ENCODE measurements at regions not wholly inside any gene's neighbourhood (a gene's known extent, or its start where the extent isn't known, plus 50 kb on each side); places are given as distances from the start of the nearest gene placed in this dataset.

DNA sequence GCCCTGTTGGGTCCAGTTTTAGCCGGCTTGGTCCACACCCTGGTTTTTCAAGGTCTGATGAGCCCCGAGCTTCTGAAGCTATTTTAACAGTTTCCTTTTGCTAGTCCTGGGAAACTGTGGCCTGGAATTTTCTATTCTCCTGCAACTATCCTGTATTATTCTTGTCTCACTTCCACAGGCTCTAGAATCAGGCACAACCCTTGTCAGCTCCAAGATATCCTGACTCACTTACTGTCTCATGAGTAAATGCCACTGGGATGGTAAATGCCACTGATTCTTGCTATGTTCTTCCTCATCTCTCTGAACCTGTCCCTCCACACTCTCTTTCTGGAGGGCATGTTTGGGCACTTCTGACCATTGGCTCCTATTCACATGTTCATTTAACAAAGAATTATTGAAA, 611.5 kb upstream of the IGFBP3 start:
- Histone ChIP-seq H3K4me2 (ENCODE audit: insufficient read depth in 1 of 2, low read depth in 2 of 2, low read length in 2 of 2) (no peak overlapping the region), H2AK5ac (ENCODE audit: low read depth, low read length) (no peak overlapping the region)
- 96% methylated on average over 2 of the region's 2 CpGs; no CpG with 5 or more reads in 1 of the 2 experiments for WGBS, 2 experiments (ENCODE audit: extremely low coverage in 1 of 2, insufficient coverage in 1 of 2, insufficient read length in 1 of 2, insufficient replicate concordance in 2 of 2, low coverage in 1 of 2, low lambda C conversion rate in 2 of 2, missing lambda C conversion rate in 1 of 2)

More for the DNA sequence above, 611.5 kb upstream of the IGFBP3 start:
- Histone ChIP-seq H2BK5ac (ENCODE audit: low read depth, low read length) (no peak overlapping the region), H3K4ac (replicated peaks; ENCODE audit: insufficient read length, low read depth, low read length) (no peak overlapping the region), H2AFZ (ENCODE audit: low read length) (no peak overlapping the region), H2BK12ac (ENCODE audit: low read depth, low read length) (no peak overlapping the region), H3K4me3 (ENCODE audit: extremely low read depth in 1 of 4, insufficient read depth in 2 of 4, low read depth in 3 of 4, low read length in 4 of 4) (no peak overlapping the region), H3K9me3 (ENCODE audit: insufficient read depth in 2 of 2, low read depth in 1 of 2, low read length in 1 of 2) (peaks cover 4 to 12% of the 10 kb centered on the region in 2 experiments; a peak in 3 of 4 replicates), H3K14ac (ENCODE audit: insufficient read length) (no peak overlapping the region), H3K56ac (replicated peaks; ENCODE audit: insufficient read length, low read depth, low read length) (no peak overlapping the region), H2BK20ac (ENCODE audit: low read length) (no peak overlapping the region), H2BK120ac (replicated peaks; ENCODE audit: low read depth, low read length) (no peak overlapping the region), H3K4me1 (replicated peaks in 1 of 4; ENCODE audit: control insufficient read depth in 3 of 4, insufficient read depth in 4 of 4, low read length in 3 of 4) (peaks cover 0 to 11% (median 4%) of the 10 kb centered on the region in 4 experiments; a peak in 3 of 7 replicates), H4K91ac (replicated peaks; ENCODE audit: insufficient read length, low read length) (no peak overlapping the region), H3K9ac (replicated peaks in 1 of 4; ENCODE audit: extremely low read depth in 1 of 4, low read depth in 3 of 4, low read length in 3 of 4) (no peak overlapping the region), H3K27me3 (replicated peaks in 1 of 4; ENCODE audit: control insufficient read depth in 3 of 4, extremely low read depth in 1 of 4, insufficient read depth in 3 of 4, low read length in 3 of 4) (peaks cover 20 to 34% (median 26%) of the 10 kb centered on the region in 4 experiments), H3K36me3 (ENCODE audit: control insufficient read depth in 2 of 4, insufficient read depth in 4 of 4, low read length in 3 of 4) (no peaks in the 10 kb centered on the region), H4K8ac (ENCODE audit: extremely low read depth, insufficient read depth, low read length) (no peak overlapping the region), H4K20me1 (replicated peaks in 1 of 2; ENCODE audit: control insufficient read depth in 1 of 2, insufficient read depth in 2 of 2, low read length in 2 of 2) (no peaks in the 10 kb centered on the region), H3K79me2 (ENCODE audit: control insufficient read depth in 1 of 2, insufficient read depth in 2 of 2, low read length in 2 of 2) (no peaks in the 10 kb centered on the region), H3K18ac (ENCODE audit: extremely low read depth, low read length) (no peak overlapping the region), H3K23me2 (ENCODE audit: low read depth, low read length) (no peaks in the 10 kb centered on the region), H3K79me1 (ENCODE audit: low read depth, low read length) (no peaks in the 10 kb centered on the region), H3K23ac (ENCODE audit: insufficient read length) (no peak overlapping the region), H3K27ac (ENCODE audit: low read depth, low read length) (no peak overlapping the region), H2BK15ac (ENCODE audit: low read length) (no peak overlapping the region), H4K5ac (ENCODE audit: insufficient read length, low read depth, low read length) (no peak overlapping the region)
- DNase-seq (ENCODE audit: low read depth in 1 of 2, low spot score in 2 of 2): no peak
- POLR2A ChIA-PET (ENCODE audit: partially characterized antibody): no interaction called here
- no peak for TF ChIP-seq FOSL1 (IDR thresholded peaks at IDR 0.05; ENCODE audit: insufficient read depth, low read depth, low read length)
- TF ChIP-seq CBX5 (IDR thresholded peaks at IDR 0.05; ENCODE audit: low read depth, low read length): no peak
- TF ChIP-seq NRF1 (IDR thresholded peaks at IDR 0.05; ENCODE audit: low read depth, low read length): no peak
- TF ChIP-seq BCL11A (IDR thresholded peaks at IDR 0.05; ENCODE audit: low read depth in 2 of 2, low read length in 2 of 2): no peak
- no peak for TF ChIP-seq HDAC6 (IDR thresholded peaks at IDR 0.05; ENCODE audit: low read depth, low read length)
- TF ChIP-seq CEBPB (IDR thresholded peaks at IDR 0.05; ENCODE audit: low read depth, low read length): no peak
- TF ChIP-seq YY1 (IDR thresholded peaks at IDR 0.05; ENCODE audit: low read depth, low read length): no peak
- TF ChIP-seq RAD21 (IDR thresholded peaks at IDR 0.05 in 1 of 2, conservative IDR thresholded peaks at IDR 0.05 in 1 of 2; ENCODE audit: low read depth in 2 of 2, low read length in 2 of 2): no peak
- no peak for TF ChIP-seq CTCF (IDR thresholded peaks at IDR 0.05; ENCODE audit: control extremely low read depth in 1 of 3, insufficient read depth in 1 of 3, low read depth in 1 of 3, low read length in 3 of 3)
- no peak for TF ChIP-seq POLR2A (IDR thresholded peaks at IDR 0.05; ENCODE audit: control extremely low read depth in 1 of 2, low read depth in 2 of 2, low read length in 2 of 2)
- TF ChIP-seq ASH2L (IDR thresholded peaks at IDR 0.05; ENCODE audit: low read length): no peak
- TF ChIP-seq CBX8 (IDR thresholded peaks at IDR 0.05; ENCODE audit: borderline replicate concordance, low read depth, low read length): no peak
- no peak for TF ChIP-seq TEAD4 (IDR thresholded peaks at IDR 0.05; ENCODE audit: low read depth, low read length)
- no peak for FAIRE-seq
- CTCF ChIA-PET (ENCODE audit: partially characterized antibody): no interaction called here

Data from H1 (cell line).